NCI-H2029 (cell line): ENCODE measurements at regions not wholly inside any gene's neighbourhood (a gene's known extent, or its start where the extent isn't known, plus 50 kb on each side); places are given as distances from the start of the nearest gene placed in this dataset.
"Not testable (repeated sequence)": the region's sequence is repeated elsewhere in the genome, so short reads cannot be mapped to it uniquely, and the experiment has no call there.

Source experiments
- DNase-seq: peaks from one replicate; lab custom pipeline; 2025; lab: John Stamatoyannopoulos, UW

- no peak for DNase-seq
These were observed 223.2 kb downstream of the FOXD2 start for GRCh38 chr1:47661040-47661439.

GRCh38 chr1:47662068-47662467, 224.2 kb downstream of the FOXD2 start:
- no peak for DNase-seq

GRCh38 chr1:47663286-47663685, 225.4 kb downstream of the FOXD2 start:
- DNase-seq = no peak

GRCh38 chr1:47664356-47664755, 226.5 kb downstream of the FOXD2 start:
- no peak for DNase-seq

- DNase-seq = not testable (repeated sequence)
These were observed 227.1 kb downstream of the FOXD2 start for GRCh38 chr1:47664896-47665295.

- DNase-seq = no peak
These were observed 231.3 kb downstream of the FOXD2 start for GRCh38 chr1:47669081-47669585.

- DNase-seq = no peak
These were observed 234.8 kb downstream of the FOXD2 start for GRCh38 chr1:47672622-47673021.

- DNase-seq = no peak
These were observed 236.3 kb downstream of the FOXD2 start for GRCh38 chr1:47674189-47674588.

GRCh38 chr1:47675047-47675675, 237.3 kb downstream of the FOXD2 start:
- no peak for DNase-seq

- no peak for DNase-seq
These were observed 237.9 kb downstream of the FOXD2 start for GRCh38 chr1:47675721-47676120.

- DNase-seq = no peak
These were observed 238.6 kb downstream of the FOXD2 start for GRCh38 chr1:47676311-47677054.

GRCh38 chr1:47677241-47677940, 239.5 kb downstream of the FOXD2 start:
- DNase-seq = no peak

GRCh38 chr1:47678464-47678980, 240.7 kb downstream of the FOXD2 start:
- DNase-seq = no peak

GRCh38 chr1:47679301-47679791, 241.5 kb downstream of the FOXD2 start:
- no peak for DNase-seq

GRCh38 chr1:47679826-47680225, 242.0 kb downstream of the FOXD2 start:
- no peak for DNase-seq

GRCh38 chr1:47680815-47681475, 243.1 kb downstream of the FOXD2 start:
- no peak for DNase-seq

GRCh38 chr1:47681735-47682134, 243.9 kb downstream of the FOXD2 start:
- no peak for DNase-seq

GRCh38 chr1:47682198-47682597, 244.4 kb downstream of the FOXD2 start:
- DNase-seq = no peak

- DNase-seq = no peak
These were observed 245.0 kb downstream of the FOXD2 start for GRCh38 chr1:47682786-47683350.

- DNase-seq = no peak
These were observed 245.6 kb downstream of the FOXD2 start for GRCh38 chr1:47683401-47683800.

GRCh38 chr1:47684518-47684917, 246.7 kb downstream of the FOXD2 start:
- no peak for DNase-seq
